IMR-90 (cell line): ENCODE measurements at regions not wholly inside any gene's neighbourhood (a gene's known extent, or its start where the extent isn't known, plus 50 kb on each side); places are given as distances from the start of the nearest gene placed in this dataset.

ENCODE experiments used
- ATAC-seq: fragments of 200-7000 bp; cut with Tn5 transposase; 2 replicates; pipeline ENCODE4 v1.9.1; 2020; ENCODE audit warnings: low read depth, mild to moderate bottlenecking, moderate library complexity
- BruUV-seq: library from RNA; stranded (reverse); fragments of 400-500 nt; replicated peaks from 2 replicates; lab custom pipeline; 2021; lab: Mats Ljungman, UMichigan
- CTCF ChIA-PET: fragments of 300-600 bp; formaldehyde crosslinking; extraction: SDS; loops from one replicate; lab custom pipeline; 2021; ENCODE audit warnings: antibody characterized with exemption; lab: Yijun Ruan, JAX
- POLR2A ChIA-PET: fragments of 300-600 bp; sonication (Branson Sonifier 250); formaldehyde crosslinking; loops from one replicate; lab custom pipeline; 2022; ENCODE audit warnings: antibody characterized with exemption; ENCODE audit not compliant: unreplicated experiment; lab: Charles Lee
- DNase-seq: peaks from one replicate; pipeline ENCODE4 v3.0.0; 2013
- H2AFZ ChIP-seq: replicated peaks from 2 replicates; pipeline ENCODE3; 2013; ENCODE audit warnings: low read length, mild to moderate bottlenecking; ENCODE audit not compliant: poor library complexity
- H2AK5ac ChIP-seq: 2 replicates; pipeline ENCODE4 v1.6.1; 2013; ENCODE audit warnings: low read depth, low read length, inconsistent platforms
- H2AK9ac ChIP-seq: replicated peaks from 2 replicates; pipeline ENCODE3; 2013; ENCODE audit warnings: mild to moderate bottlenecking, low read depth, low read length, moderate library complexity; ENCODE audit not compliant: poor library complexity
- H2BK120ac ChIP-seq: 2 replicates; pipeline ENCODE4 v1.6.1; 2013; ENCODE audit warnings: low read depth, low read length, inconsistent platforms
- H2BK15ac ChIP-seq: 3 replicates; pipeline ENCODE4 v1.6.1; 2013; ENCODE audit warnings: low read depth, low read length, inconsistent platforms
- H2BK20ac ChIP-seq: 2 replicates; pipeline ENCODE4 v1.6.1; 2013; ENCODE audit warnings: low read depth, mild to moderate bottlenecking, inconsistent platforms, low read length, moderate library complexity
- H2BK5ac ChIP-seq: 2 replicates; pipeline ENCODE4 v1.6.1; 2013; ENCODE audit warnings: mild to moderate bottlenecking, low read depth, low read length, inconsistent platforms; ENCODE audit not compliant: poor library complexity, severe bottlenecking
- H3K14ac ChIP-seq: replicated peaks from 2 replicates; pipeline ENCODE4 v1.6.1; 2013; ENCODE audit warnings: low read depth, low read length, inconsistent platforms
- H3K18ac ChIP-seq: 2 replicates; pipeline ENCODE4 v1.6.1; 2013; ENCODE audit warnings: low read depth, low read length, control low read depth
- H3K23ac ChIP-seq: 2 replicates; pipeline ENCODE4 v1.6.1; 2013; ENCODE audit warnings: low read depth, low read length, inconsistent platforms
- H3K27ac ChIP-seq: 2 replicates; pipeline ENCODE4 v1.5.1; 2013; ENCODE audit warnings: mild to moderate bottlenecking, control low read depth, low read length; ENCODE audit not compliant: insufficient read depth
- H3K27me3 ChIP-seq: 2 replicates; pipeline ENCODE4 v1.6.1; 2013; ENCODE audit warnings: low read length; ENCODE audit not compliant: control insufficient read depth, insufficient read depth
- H3K36me3 ChIP-seq: 2 replicates; pipeline ENCODE4 v1.6.1; 2013; ENCODE audit warnings: low read length, mixed read lengths; ENCODE audit not compliant: control insufficient read depth, insufficient read depth
- H3K4ac ChIP-seq: 2 replicates; pipeline ENCODE4 v1.6.1; 2013; ENCODE audit warnings: low read depth, low read length, inconsistent platforms
- H3K4me1 ChIP-seq: 2 replicates; pipeline ENCODE4 v1.6.1; 2013; ENCODE audit warnings: low read length, mixed read lengths; ENCODE audit not compliant: control insufficient read depth, insufficient read depth
- H3K4me2 ChIP-seq: 2 replicates; pipeline ENCODE4 v1.6.1; 2013; ENCODE audit warnings: low read depth, mild to moderate bottlenecking, control low read depth, low read length, moderate library complexity
- H3K4me3 ChIP-seq: 2 replicates; pipeline ENCODE4 v1.5.1; 2013; ENCODE audit warnings: low read depth, mild to moderate bottlenecking, control low read depth, low read length, moderate library complexity; ENCODE audit not compliant: insufficient read depth
- H3K56ac ChIP-seq: 2 replicates; pipeline ENCODE4 v1.6.1; 2013; ENCODE audit warnings: low read length, inconsistent platforms; ENCODE audit not compliant: insufficient read depth; ENCODE audit errors: extremely low read depth
- H3K79me1 ChIP-seq, 2 experiments: 2 replicates each; pipeline ENCODE4 v1.6.1; 2013; ENCODE audit warnings: low read length in 2 of 2, inconsistent platforms in 1 of 2, low read depth in 1 of 2
- H3K9ac ChIP-seq: 2 replicates; pipeline ENCODE4 v1.6.1; 2013; ENCODE audit warnings: low read depth, low read length, control low read depth
- H3K9me1 ChIP-seq: 2 replicates; pipeline ENCODE4 v1.6.1; 2013; ENCODE audit warnings: low read length, inconsistent platforms; ENCODE audit not compliant: insufficient read depth
- H3K9me3 ChIP-seq: 2 replicates; pipeline ENCODE4 v1.6.1; 2013; ENCODE audit warnings: low read length; ENCODE audit not compliant: control insufficient read depth, insufficient read depth
- H4K20me1 ChIP-seq: 2 replicates; pipeline ENCODE4 v1.6.1; 2013; ENCODE audit warnings: low read length, inconsistent platforms; ENCODE audit not compliant: insufficient read depth
- H4K5ac ChIP-seq: 2 replicates; pipeline ENCODE4 v1.6.1; 2013; ENCODE audit warnings: mild to moderate bottlenecking, low read depth, low read length, control low read depth
- H4K8ac ChIP-seq, 2 experiments: 2 replicates each; pipeline ENCODE4 v1.6.1; 2013; ENCODE audit warnings: low read depth in 2 of 2, low read length in 2 of 2, control low read depth in 1 of 2, inconsistent platforms in 1 of 2
- H4K91ac ChIP-seq: 2 replicates; pipeline ENCODE4 v1.6.1; 2013; ENCODE audit warnings: low read depth, low read length, inconsistent platforms; ENCODE audit not compliant: insufficient read depth
- CHD1 ChIP-seq: IDR thresholded peaks from 2 replicates; pipeline ENCODE4 v1.6.1; 2012; ENCODE audit warnings: low read depth, low read length, improper control_type of control experiment
- FOS ChIP-seq: fragments of 150-350 bp; IDR thresholded peaks from 2 replicates; pipeline ENCODE4 v1.6.1; 2016; ENCODE audit warnings: low read depth, low read length
- dilution Hi-C: fragments of 300-500 bp; cut with HindIII; formaldehyde crosslinking; loops from one replicate; pipeline ENCODE4 v1.14.3; 2018; ENCODE audit warnings: low sequenced_read_pairs; ENCODE audit not compliant: unreplicated experiment
- in situ Hi-C: fragments of 300-500 bp; cut with MboI; formaldehyde crosslinking; loops from 3 replicates; pipeline ENCODE4 v1.14.3; 2019; ENCODE audit warnings: low sequenced_read_pairs, inconsistent platforms, mixed read lengths
- intact Hi-C: fragments of 100-400 bp; cut with micrococcal nuclease; formaldehyde crosslinking; loops from 2 replicates; pipeline ENCODE4 v1.10.0; 2022
- TF ChIP-seq, protein P1 (sequence below): conservative IDR thresholded peaks from 2 replicates; pipeline ENCODE4 v1.5.1; 2012; ENCODE audit warnings: mild to moderate bottlenecking, low read depth, low read length, improper control_type of control experiment

DNA sequence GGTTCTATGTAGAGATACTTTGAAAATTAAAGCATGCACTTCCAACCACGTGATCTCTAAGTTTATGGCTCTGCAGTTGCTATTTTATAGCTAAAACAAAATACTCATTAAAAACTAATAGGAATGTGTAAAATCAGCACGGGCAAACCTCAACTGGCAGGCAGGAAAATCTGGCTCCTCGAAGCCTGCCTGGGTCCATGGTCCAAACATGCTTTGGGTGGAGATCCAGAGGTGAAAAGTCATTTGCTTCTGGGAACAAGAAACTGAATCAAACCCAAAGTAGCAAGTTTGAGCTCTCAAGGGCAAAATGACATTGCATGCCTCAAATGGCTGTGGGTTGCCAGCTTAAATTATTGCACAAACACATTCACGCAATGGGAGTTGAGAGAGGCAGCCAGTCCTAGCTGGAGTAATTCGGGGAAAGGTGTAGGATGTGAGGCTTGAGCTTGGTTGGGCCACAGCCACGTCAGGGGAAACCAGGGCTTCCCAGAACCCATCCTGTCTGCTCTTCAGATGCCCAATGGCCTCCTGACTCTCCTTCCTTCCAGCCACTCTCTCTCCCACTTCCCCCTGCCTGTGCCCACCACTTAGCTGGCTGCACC is 75.2 kb upstream of the LCLAT1 start (continued):
- TF ChIP-seq FOS = no peak

DNA sequence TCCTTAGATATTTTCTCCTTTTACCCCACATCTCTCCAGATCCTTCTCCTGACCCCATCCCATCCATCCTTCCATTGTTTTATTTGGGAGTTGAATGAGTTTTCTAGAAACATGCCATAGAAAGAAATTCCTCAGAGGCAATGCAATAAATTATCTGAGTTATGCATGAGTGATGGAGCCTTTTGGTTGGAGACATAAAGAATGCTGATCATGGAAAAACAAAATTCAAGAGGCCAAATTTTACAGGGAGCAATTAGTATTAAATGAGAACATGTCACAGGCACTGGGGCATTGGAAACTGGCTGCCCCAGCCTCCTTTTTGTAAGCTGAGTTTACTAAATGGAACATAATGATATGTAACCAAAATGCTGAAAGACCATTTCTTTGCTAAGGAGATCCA is 74.2 kb upstream of the LCLAT1 start:
- ChIA-PET CTCF (interaction anchor here (0.6 to 1.8 kb wide), 3 partner anchors 12 to 40 kb away, joined by 3 to 5 read pairs (median 4); no protein-coding TSS in a partner anchor), POLR2A (no interaction called here)
- Histone ChIP-seq H4K8ac (peak overlapping the region; percentile 38 to 49; a peak in 3 of 4 replicates), H4K91ac (peak overlapping the region; percentile 70), H3K56ac (no peak overlapping the region), H3K9me3 (no peaks in the 10 kb centered on the region), H3K4me3 (no peak overlapping the region), H2AK5ac (peak overlapping the region; percentile 60; the same call in 1 of the 2 replicates), H2BK120ac (peak overlapping the region; percentile 98), H3K23ac (peak overlapping the region; percentile 59; the same call in 1 of the 2 replicates), H3K4ac (peak overlapping the region; percentile 95), H2BK15ac (0 out of 3 replicates have a peak overlapping the region, but pooled peaks have one; percentile 73), H3K9ac (no peak overlapping the region), H2BK5ac (peak overlapping the region; percentile 89), H3K18ac (peak overlapping the region; percentile 9; the same call in 1 of the 2 replicates), H3K27ac (no peak overlapping the region), H4K5ac (no peak overlapping the region), H4K20me1 (no peaks in the 10 kb centered on the region), H3K4me2 (no peak overlapping the region), H2AFZ (no peak overlapping the region), H3K14ac (peak overlapping the region; percentile 77; the same call in 1 of the 2 replicates), H3K9me1 (peaks cover 30% of the 10 kb centered on the region), H2AK9ac (no peak overlapping the region), H2BK20ac (peak overlapping the region; percentile 92), H3K79me1 (peaks cover 0 to 8% of the 10 kb centered on the region in 2 experiments; a peak in 2 of 4 replicates), H3K27me3 (no peaks in the 10 kb centered on the region), H3K4me1 (peaks cover 20% of the 10 kb centered on the region), H3K36me3 (no peaks in the 10 kb centered on the region)
- ATAC-seq (no peak), DNase-seq (no peak)
- intact Hi-C loops = loop anchor here (2.0 to 5.0 kb wide), 2 partner anchors 154 to 334 kb away; no protein-coding TSS in a partner anchor
- BruUV-seq = no TSS peak
- TF ChIP-seq, protein P1, sequence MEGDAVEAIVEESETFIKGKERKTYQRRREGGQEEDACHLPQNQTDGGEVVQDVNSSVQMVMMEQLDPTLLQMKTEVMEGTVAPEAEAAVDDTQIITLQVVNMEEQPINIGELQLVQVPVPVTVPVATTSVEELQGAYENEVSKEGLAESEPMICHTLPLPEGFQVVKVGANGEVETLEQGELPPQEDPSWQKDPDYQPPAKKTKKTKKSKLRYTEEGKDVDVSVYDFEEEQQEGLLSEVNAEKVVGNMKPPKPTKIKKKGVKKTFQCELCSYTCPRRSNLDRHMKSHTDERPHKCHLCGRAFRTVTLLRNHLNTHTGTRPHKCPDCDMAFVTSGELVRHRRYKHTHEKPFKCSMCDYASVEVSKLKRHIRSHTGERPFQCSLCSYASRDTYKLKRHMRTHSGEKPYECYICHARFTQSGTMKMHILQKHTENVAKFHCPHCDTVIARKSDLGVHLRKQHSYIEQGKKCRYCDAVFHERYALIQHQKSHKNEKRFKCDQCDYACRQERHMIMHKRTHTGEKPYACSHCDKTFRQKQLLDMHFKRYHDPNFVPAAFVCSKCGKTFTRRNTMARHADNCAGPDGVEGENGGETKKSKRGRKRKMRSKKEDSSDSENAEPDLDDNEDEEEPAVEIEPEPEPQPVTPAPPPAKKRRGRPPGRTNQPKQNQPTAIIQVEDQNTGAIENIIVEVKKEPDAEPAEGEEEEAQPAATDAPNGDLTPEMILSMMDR = no peak
- TF ChIP-seq CHD1 = no peak
- in situ Hi-C loops = no loop called here
- dilution Hi-C loops = no loop called here
